ENCODE measurements at regions not wholly inside any gene's neighbourhood (a gene's known extent, or its start where the extent isn't known, plus 50 kb on each side); places are given as distances from the start of the nearest gene placed in this dataset.

- DNase-seq = no peak
Measured at GRCh38 chr4:41865306-41865980, 69.8 kb upstream of the TMEM33 start.

GRCh38 chr4:41859087-41859486, 76.1 kb upstream of the TMEM33 start:
- no peak for DNase-seq

GRCh38 chr4:41857226-41857641, 78.0 kb upstream of the TMEM33 start:
- no peak for DNase-seq

GRCh38 chr4:41856797-41857196, 78.4 kb upstream of the TMEM33 start:
- no peak for DNase-seq

- DNase-seq = no peak
Measured at GRCh38 chr4:41853973-41854372, 81.3 kb upstream of the TMEM33 start.

- no peak for DNase-seq
Measured at GRCh38 chr4:41852229-41852628, 83.0 kb upstream of the TMEM33 start.

GRCh38 chr4:41851621-41852020, 83.6 kb upstream of the TMEM33 start:
- DNase-seq = no peak

- no peak for DNase-seq
Measured at GRCh38 chr4:41844327-41844726, 90.9 kb upstream of the TMEM33 start.

- no peak for DNase-seq
Measured at GRCh38 chr4:41839916-41840854, 91.7 kb upstream of the PHOX2B start.

- DNase-seq = no peak
Measured at GRCh38 chr4:41838590-41838989, 90.1 kb upstream of the PHOX2B start.

GRCh38 chr4:41835321-41835995, 86.9 kb upstream of the PHOX2B start:
- no peak for DNase-seq

- no peak for DNase-seq
Measured at GRCh38 chr4:41832961-41833360, 84.4 kb upstream of the PHOX2B start.

GRCh38 chr4:41822325-41822724, 73.8 kb upstream of the PHOX2B start:
- DNase-seq = no peak

GRCh38 chr4:41820473-41820872, 71.9 kb upstream of the PHOX2B start:
- no peak for DNase-seq

- DNase-seq = no peak
Measured at GRCh38 chr4:41819621-41820020, 71.1 kb upstream of the PHOX2B start.

- no peak for DNase-seq
Measured at GRCh38 chr4:41815473-41815872, 66.9 kb upstream of the PHOX2B start.

GRCh38 chr4:41814565-41814964, 66.0 kb upstream of the PHOX2B start:
- no peak for DNase-seq

GRCh38 chr4:41806807-41807206, 58.3 kb upstream of the PHOX2B start:
- no peak for DNase-seq

- DNase-seq = no peak
Measured at GRCh38 chr4:41802590-41802989, 54.1 kb upstream of the PHOX2B start.

GRCh38 chr4:41799126-41799525, 50.6 kb upstream of the PHOX2B start:
- DNase-seq = no peak
